ENCODE measurements at regions not wholly inside any gene's neighbourhood (a gene's known extent, or its start where the extent isn't known, plus 50 kb on each side); places are given as distances from the start of the nearest gene placed in this dataset.
A peak's percentile ranks its signal among the peaks of the same experiment; 100 is the strongest.

DNA sequence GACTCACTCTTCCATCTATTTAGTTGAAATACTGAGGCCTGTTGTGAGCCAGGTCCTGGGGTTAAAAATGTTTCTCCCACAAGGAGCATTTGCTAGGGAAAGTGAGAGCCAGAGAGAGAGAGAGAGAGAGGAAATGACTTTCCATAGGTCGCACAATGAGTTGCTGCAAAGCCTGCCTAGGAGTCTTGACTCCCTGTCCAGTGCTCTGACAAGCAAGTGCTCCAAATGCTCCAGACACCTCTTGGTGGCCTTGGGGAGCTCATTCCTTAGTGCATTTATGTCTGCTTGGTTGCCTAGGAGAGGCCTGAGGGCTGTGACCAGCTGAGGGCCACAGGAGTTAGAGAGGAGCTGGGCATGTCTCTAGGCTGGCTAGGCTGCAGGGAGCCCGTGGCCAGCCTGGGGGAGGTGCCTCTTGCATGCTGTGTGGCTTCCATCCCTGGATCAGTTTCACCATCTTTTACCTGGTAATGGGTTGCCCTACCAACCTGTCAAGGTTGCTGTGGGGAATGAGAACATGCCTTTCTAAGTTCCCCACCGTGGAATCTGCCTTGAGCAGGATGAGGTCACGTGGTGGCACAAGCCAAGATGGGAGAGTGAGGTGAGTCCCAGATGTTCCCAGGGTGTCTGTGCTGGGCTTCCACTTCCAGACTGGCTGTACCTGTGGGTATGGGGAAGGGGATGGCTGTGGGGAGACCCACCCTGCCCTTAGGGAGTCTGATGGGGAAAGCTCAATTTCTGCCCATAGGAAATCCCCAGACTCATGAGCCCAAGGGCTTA lies 105.0 kb downstream of the VEGFA start:
- H2BK120ac ChIP-seq (ENCODE audit: low read depth, low read length, poor library complexity, severe bottlenecking), result no peak overlapping the region
- no peak overlapping the region for H4K5ac ChIP-seq (ENCODE audit: insufficient read length, low read depth, low read length)
- H3K4me1 ChIP-seq (ENCODE audit: insufficient read depth, low read length), result no peaks in the 10 kb centered on the region
- no peaks in the 10 kb centered on the region for H4K20me1 ChIP-seq (ENCODE audit: control insufficient read depth, insufficient read depth, insufficient read length)
- no peaks in the 10 kb centered on the region for H3K79me2 ChIP-seq (ENCODE audit: insufficient read depth, low read length)
- no peak overlapping the region for H3K4ac ChIP-seq (ENCODE audit: low read depth, low read length)
- H3K14ac ChIP-seq (ENCODE audit: insufficient read depth, low read length), result no peak overlapping the region
- H3K79me1 ChIP-seq (ENCODE audit: insufficient read depth, low read depth, low read length, poor library complexity, severe bottlenecking), result no peaks in the 10 kb centered on the region
- no peak overlapping the region for H3K27ac ChIP-seq (ENCODE audit: insufficient read length, low read depth, low read length)
- Mint-ChIP-seq H3K9me3 (no peaks in the 10 kb centered on the region), H3K27ac (peak overlapping the region in 1 of 3 experiments; percentile 15; a peak in 2 of 7 replicates), H3K27me3 (ENCODE audit: low read depth) (no peaks in the 10 kb centered on the region; the same call in 1 of the 2 replicates), H3K4me1 (peaks cover 14 to 37% of the 10 kb centered on the region in 2 experiments), H3K36me3 (ENCODE audit: insufficient read depth in 1 of 3, low read depth in 3 of 3) (no peaks in the 10 kb centered on the region; a peak in 1 of 7 replicates), H3K4me3 (no peak overlapping the region)
- no peak overlapping the region for H4K8ac ChIP-seq (replicated peaks; ENCODE audit: insufficient read length, low read depth, low read length)
- no peak overlapping the region for H3K56ac ChIP-seq (ENCODE audit: insufficient read length, low read depth, low read length)
- no peak overlapping the region for H3K23ac ChIP-seq (ENCODE audit: insufficient read length, low read depth, low read length)
- H3K9me3 ChIP-seq (ENCODE audit: control insufficient read depth, low read depth, low read length), result no peaks in the 10 kb centered on the region
- H3T11ph ChIP-seq (ENCODE audit: low read length), result no peak overlapping the region
- no peak overlapping the region for H3K4me2 ChIP-seq (ENCODE audit: insufficient read depth, insufficient read length, low read length)
- no peak overlapping the region for H2AK5ac ChIP-seq (ENCODE audit: insufficient read length, low read length)
- WGBS (ENCODE audit: extremely low coverage, insufficient read length, low lambda C conversion rate), result no CpG with 5 or more reads among the region's 4 CpGs
- no peak overlapping the region for H2BK15ac ChIP-seq (ENCODE audit: low read depth, low read length)
- H2BK12ac ChIP-seq (ENCODE audit: insufficient read length, low read depth, low read length), result no peak overlapping the region
- H4K91ac ChIP-seq (ENCODE audit: insufficient read length, low read depth, low read length), result no peak overlapping the region
- H2BK5ac ChIP-seq (ENCODE audit: insufficient read length, low read length), result no peak overlapping the region
- no peaks in the 10 kb centered on the region for H3K23me2 ChIP-seq (ENCODE audit: insufficient read length, low read depth, low read length, poor library complexity, severe bottlenecking)
- no peak overlapping the region for H2AFZ ChIP-seq (ENCODE audit: low read length)
- DNase-seq, result no peak
- H2BK20ac ChIP-seq (ENCODE audit: low read depth, low read length, poor library complexity, severe bottlenecking), result no peak overlapping the region
- TF ChIP-seq, protein P1, sequence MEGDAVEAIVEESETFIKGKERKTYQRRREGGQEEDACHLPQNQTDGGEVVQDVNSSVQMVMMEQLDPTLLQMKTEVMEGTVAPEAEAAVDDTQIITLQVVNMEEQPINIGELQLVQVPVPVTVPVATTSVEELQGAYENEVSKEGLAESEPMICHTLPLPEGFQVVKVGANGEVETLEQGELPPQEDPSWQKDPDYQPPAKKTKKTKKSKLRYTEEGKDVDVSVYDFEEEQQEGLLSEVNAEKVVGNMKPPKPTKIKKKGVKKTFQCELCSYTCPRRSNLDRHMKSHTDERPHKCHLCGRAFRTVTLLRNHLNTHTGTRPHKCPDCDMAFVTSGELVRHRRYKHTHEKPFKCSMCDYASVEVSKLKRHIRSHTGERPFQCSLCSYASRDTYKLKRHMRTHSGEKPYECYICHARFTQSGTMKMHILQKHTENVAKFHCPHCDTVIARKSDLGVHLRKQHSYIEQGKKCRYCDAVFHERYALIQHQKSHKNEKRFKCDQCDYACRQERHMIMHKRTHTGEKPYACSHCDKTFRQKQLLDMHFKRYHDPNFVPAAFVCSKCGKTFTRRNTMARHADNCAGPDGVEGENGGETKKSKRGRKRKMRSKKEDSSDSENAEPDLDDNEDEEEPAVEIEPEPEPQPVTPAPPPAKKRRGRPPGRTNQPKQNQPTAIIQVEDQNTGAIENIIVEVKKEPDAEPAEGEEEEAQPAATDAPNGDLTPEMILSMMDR (conservative IDR thresholded peaks at IDR 0.05), result no peak
- H3K27me3 ChIP-seq (ENCODE audit: insufficient read depth, low read length), result no peaks in the 10 kb centered on the region
- no peak overlapping the region for H3K18ac ChIP-seq (ENCODE audit: insufficient read length, low read depth, low read length)
- H3K9ac ChIP-seq (ENCODE audit: extremely low read depth, insufficient read length, low read length), result no peak overlapping the region
